ENCODE measurements at regions not wholly inside any gene's neighbourhood (a gene's known extent, or its start where the extent isn't known, plus 50 kb on each side); places are given as distances from the start of the nearest gene placed in this dataset.

DNA sequence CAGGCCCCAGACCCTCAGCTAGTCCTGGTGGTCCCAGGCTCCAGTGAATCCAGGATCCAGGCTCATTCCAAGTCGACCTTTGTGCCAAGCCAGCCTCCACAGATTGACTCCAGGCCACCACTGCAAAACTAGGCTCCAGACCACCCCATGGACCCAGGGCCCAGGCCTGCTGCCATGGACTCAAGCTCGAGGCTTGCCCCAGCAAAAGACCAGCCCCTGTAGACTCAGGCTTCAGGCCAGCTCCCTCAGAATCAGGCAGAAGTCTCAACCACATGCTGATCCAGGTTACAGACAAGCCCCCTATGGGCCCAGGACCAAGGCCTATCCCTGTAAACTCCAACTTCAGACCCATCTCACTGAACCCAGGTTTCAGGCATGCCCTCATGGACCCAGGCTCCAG is 692.4 kb downstream of the PCDH19 start:
- Histone ChIP-seq H3K18ac (ENCODE audit: extremely low read depth, low read length) (no peak overlapping the region), H3K9ac (replicated peaks in 1 of 4; ENCODE audit: extremely low read depth in 1 of 4, low read depth in 3 of 4, low read length in 3 of 4) (no peak overlapping the region), H3K36me3 (ENCODE audit: control insufficient read depth in 2 of 4, insufficient read depth in 4 of 4, low read length in 3 of 4) (no peaks in the 10 kb centered on the region), H3K4me1 (replicated peaks in 1 of 4; ENCODE audit: control insufficient read depth in 3 of 4, insufficient read depth in 4 of 4, low read length in 3 of 4) (no peaks in the 10 kb centered on the region), H3K9me3 (ENCODE audit: insufficient read depth in 2 of 2, low read depth in 1 of 2, low read length in 1 of 2) (no peaks in the 10 kb centered on the region; a peak in 1 of 4 replicates), H3K79me2 (ENCODE audit: control insufficient read depth in 1 of 2, insufficient read depth in 2 of 2, low read length in 2 of 2) (no peaks in the 10 kb centered on the region), H3K56ac (replicated peaks; ENCODE audit: insufficient read length, low read depth, low read length) (no peak overlapping the region), H2BK5ac (ENCODE audit: low read depth, low read length) (no peak overlapping the region), H3K23me2 (ENCODE audit: low read depth, low read length) (no peaks in the 10 kb centered on the region), H3K79me1 (ENCODE audit: low read depth, low read length) (no peaks in the 10 kb centered on the region), H2BK120ac (replicated peaks; ENCODE audit: low read depth, low read length) (no peak overlapping the region), H4K20me1 (replicated peaks in 1 of 2; ENCODE audit: control insufficient read depth in 1 of 2, insufficient read depth in 2 of 2, low read length in 2 of 2) (no peaks in the 10 kb centered on the region), H3K27me3 (replicated peaks in 1 of 4; ENCODE audit: control insufficient read depth in 3 of 4, extremely low read depth in 1 of 4, insufficient read depth in 3 of 4, low read length in 3 of 4) (no peaks in the 10 kb centered on the region), H3K27ac (ENCODE audit: low read depth, low read length) (no peak overlapping the region), H2BK20ac (ENCODE audit: low read length) (no peak overlapping the region), H4K5ac (ENCODE audit: insufficient read length, low read depth, low read length) (no peak overlapping the region), H3K4me3 (ENCODE audit: extremely low read depth in 1 of 4, insufficient read depth in 2 of 4, low read depth in 3 of 4, low read length in 4 of 4) (no peak overlapping the region), H2AFZ (ENCODE audit: low read length) (no peak overlapping the region), H2BK15ac (ENCODE audit: low read length) (no peak overlapping the region), H4K8ac (ENCODE audit: extremely low read depth, insufficient read depth, low read length) (no peak overlapping the region), H3K4ac (replicated peaks; ENCODE audit: insufficient read length, low read depth, low read length) (no peak overlapping the region), H2AK5ac (ENCODE audit: low read depth, low read length) (no peak overlapping the region), H2BK12ac (ENCODE audit: low read depth, low read length) (no peak overlapping the region), H3K23ac (ENCODE audit: insufficient read length) (no peak overlapping the region), H4K91ac (replicated peaks; ENCODE audit: insufficient read length, low read length) (no peak overlapping the region), H3K14ac (ENCODE audit: insufficient read length) (no peak overlapping the region), H3K4me2 (ENCODE audit: insufficient read depth in 1 of 2, low read depth in 2 of 2, low read length in 2 of 2) (no peak overlapping the region)
- ChIA-PET CTCF (ENCODE audit: partially characterized antibody) (interaction anchor here (0.9 kb wide), 1 partner anchor 10 kb away, joined by 3 read pairs; no protein-coding TSS in a partner anchor), POLR2A (ENCODE audit: partially characterized antibody) (no interaction called here)
- DNase-seq (ENCODE audit: low read depth in 1 of 2, low spot score in 2 of 2) (no peak), FAIRE-seq (no peak)
- WGBS, 2 experiments (ENCODE audit: extremely low coverage in 1 of 2, insufficient coverage in 1 of 2, insufficient read length in 1 of 2, insufficient replicate concordance in 2 of 2, low coverage in 1 of 2, low lambda C conversion rate in 2 of 2, missing lambda C conversion rate in 1 of 2), result no CpG with 5 or more reads among the region's 2 CpGs
- TF ChIP-seq RAD21 (IDR thresholded peaks at IDR 0.05 in 1 of 2, conservative IDR thresholded peaks at IDR 0.05 in 1 of 2; ENCODE audit: low read depth in 2 of 2, low read length in 2 of 2) (no peak), SP1 (IDR thresholded peaks at IDR 0.05; ENCODE audit: low read depth, low read length) (no peak), JUN (IDR thresholded peaks at IDR 0.05; ENCODE audit: low read depth, low read length) (no peak), HDAC2 (IDR thresholded peaks at IDR 0.05; ENCODE audit: borderline replicate concordance in 1 of 2, low read depth in 2 of 2, low read length in 2 of 2) (no peak), BACH1 (IDR thresholded peaks at IDR 0.05; ENCODE audit: low read length) (no peak), GABPA (IDR thresholded peaks at IDR 0.05; ENCODE audit: borderline replicate concordance, insufficient read depth, low read length) (no peak), RXRA (IDR thresholded peaks at IDR 0.05; ENCODE audit: insufficient read depth, low read depth, low read length) (no peak)
- TF ChIP-seq, protein P1, sequence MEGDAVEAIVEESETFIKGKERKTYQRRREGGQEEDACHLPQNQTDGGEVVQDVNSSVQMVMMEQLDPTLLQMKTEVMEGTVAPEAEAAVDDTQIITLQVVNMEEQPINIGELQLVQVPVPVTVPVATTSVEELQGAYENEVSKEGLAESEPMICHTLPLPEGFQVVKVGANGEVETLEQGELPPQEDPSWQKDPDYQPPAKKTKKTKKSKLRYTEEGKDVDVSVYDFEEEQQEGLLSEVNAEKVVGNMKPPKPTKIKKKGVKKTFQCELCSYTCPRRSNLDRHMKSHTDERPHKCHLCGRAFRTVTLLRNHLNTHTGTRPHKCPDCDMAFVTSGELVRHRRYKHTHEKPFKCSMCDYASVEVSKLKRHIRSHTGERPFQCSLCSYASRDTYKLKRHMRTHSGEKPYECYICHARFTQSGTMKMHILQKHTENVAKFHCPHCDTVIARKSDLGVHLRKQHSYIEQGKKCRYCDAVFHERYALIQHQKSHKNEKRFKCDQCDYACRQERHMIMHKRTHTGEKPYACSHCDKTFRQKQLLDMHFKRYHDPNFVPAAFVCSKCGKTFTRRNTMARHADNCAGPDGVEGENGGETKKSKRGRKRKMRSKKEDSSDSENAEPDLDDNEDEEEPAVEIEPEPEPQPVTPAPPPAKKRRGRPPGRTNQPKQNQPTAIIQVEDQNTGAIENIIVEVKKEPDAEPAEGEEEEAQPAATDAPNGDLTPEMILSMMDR (IDR thresholded peaks at IDR 0.05; ENCODE audit: control extremely low read depth in 1 of 3, insufficient read depth in 1 of 3, low read depth in 1 of 3, low read length in 3 of 3), result no peak
- TF ChIP-seq, protein P2, sequence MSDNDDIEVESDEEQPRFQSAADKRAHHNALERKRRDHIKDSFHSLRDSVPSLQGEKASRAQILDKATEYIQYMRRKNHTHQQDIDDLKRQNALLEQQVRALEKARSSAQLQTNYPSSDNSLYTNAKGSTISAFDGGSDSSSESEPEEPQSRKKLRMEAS (IDR thresholded peaks at IDR 0.05), result no peak
- TF ChIP-seq, protein P3, sequence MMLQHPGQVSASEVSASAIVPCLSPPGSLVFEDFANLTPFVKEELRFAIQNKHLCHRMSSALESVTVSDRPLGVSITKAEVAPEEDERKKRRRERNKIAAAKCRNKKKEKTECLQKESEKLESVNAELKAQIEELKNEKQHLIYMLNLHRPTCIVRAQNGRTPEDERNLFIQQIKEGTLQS (IDR thresholded peaks at IDR 0.05; ENCODE audit: insufficient read depth, low read depth, low read length), result no peak

Data from H1 (cell line).